HepG2 (cell line): ENCODE measurements at regions not wholly inside any gene's neighbourhood (a gene's known extent, or its start where the extent isn't known, plus 50 kb on each side); places are given as distances from the start of the nearest gene placed in this dataset.

ENCODE experiments used
- ATAC-seq: fragments of 200-7000 bp; cut with Tn5 transposase; 3 replicates; pipeline ENCODE4 v1.9.1; 2020; ENCODE audit warnings: mild to moderate bottlenecking, moderate library complexity
- BruUV-seq: library from RNA; stranded (reverse); fragments of 400-500 nt; replicated peaks from 2 replicates; lab custom pipeline; 2021; lab: Mats Ljungman, UMichigan
- CTCF ChIA-PET: fragments of 300-600 bp; formaldehyde crosslinking; extraction: SDS; loops from one replicate; lab custom pipeline; 2021; ENCODE audit warnings: low total read pairs, inconsistent platforms, low intra/inter-chr PET ratio; lab: Yijun Ruan, JAX
- POLR2A ChIA-PET: fragments of 350-600 bp; sonication (Branson Sonifier 250); formaldehyde crosslinking; loops from one replicate; lab custom pipeline; 2020; ENCODE audit warnings: antibody characterized with exemption, inconsistent platforms; lab: Yijun Ruan, JAX
- DNase-seq: peaks from one replicate; pipeline ENCODE4 v3.0.0-alpha.2; 2015; ENCODE audit warnings: low spot score
- FAIRE-seq: peaks from 3 replicates; lab custom pipeline; 2011; peaks lifted over from hg19 to GRCh38; lab: Jason Lieb, UNC
- H2AFZ ChIP-seq: one replicate; pipeline ENCODE4 v1.6.1; 2011; ENCODE audit warnings: low read length, inconsistent platforms
- H3K27ac ChIP-seq: fragments of 300-600 bp; 3 replicates; pipeline ENCODE4 v1.8.0; 2011; ENCODE audit warnings: mixed run types, mild to moderate bottlenecking, mixed read lengths, low read length, inconsistent platforms; ENCODE audit not compliant: insufficient read depth; ENCODE audit errors: extremely low read length
- H3K27me3 ChIP-seq, 2 experiments: fragments of 200-600 bp in 1 of 2; 2 replicates in 1 of 2; 3 replicates in 1 of 2; pipeline versions ENCODE4 v1.6.0 to v1.8.0; 2011; ENCODE audit warnings: low read length in 2 of 2, mild to moderate bottlenecking in 2 of 2, moderate library complexity in 2 of 2, inconsistent platforms in 1 of 2; ENCODE audit not compliant: insufficient read depth in 2 of 2, control insufficient read depth in 1 of 2
- H3K36me3 ChIP-seq, 2 experiments: fragments of 200-600 bp in 1 of 2; replicated peaks in 1 of 2; 2 replicates in 1 of 2; 3 replicates in 1 of 2; pipeline versions ENCODE4 v1.5.1 to v1.8.0; 2011; ENCODE audit warnings: low read length in 2 of 2, inconsistent platforms in 1 of 2; ENCODE audit not compliant: insufficient read depth in 2 of 2, control insufficient read depth in 1 of 2
- H3K4me1 ChIP-seq: 2 replicates; pipeline ENCODE4 v1.5.1; 2012; ENCODE audit warnings: low read length, inconsistent platforms; ENCODE audit not compliant: insufficient read depth
- H3K4me2 ChIP-seq: 2 replicates; pipeline ENCODE4 v1.6.0; 2011; ENCODE audit warnings: low read depth, low read length, inconsistent platforms
- H3K4me3 ChIP-seq, 3 experiments: fragments of 200-600 bp in 1 of 3; sonication (generic), shearing (Covaris generic) in 1 of 3; replicated peaks in 1 of 3; 2 replicates each; pipeline ENCODE4 v1.5.1; 2011 to 2016; ENCODE audit warnings: low read length in 3 of 3, inconsistent platforms in 2 of 3, low read depth in 2 of 3, mild to moderate bottlenecking in 2 of 3, control low read depth in 1 of 3, mixed read lengths in 1 of 3; ENCODE audit not compliant: insufficient read depth in 1 of 3
- H3K79me2 ChIP-seq: one replicate; pipeline ENCODE4 v1.6.1; 2011; ENCODE audit warnings: low read length, inconsistent platforms; ENCODE audit not compliant: insufficient read depth
- H3K9ac ChIP-seq: 2 replicates; pipeline ENCODE4 v1.6.0; 2011; ENCODE audit warnings: mild to moderate bottlenecking, low read depth, low read length, inconsistent platforms; ENCODE audit not compliant: insufficient read depth
- H3K9me3 ChIP-seq: 2 replicates; pipeline ENCODE4 v1.5.1; 2012; ENCODE audit warnings: mild to moderate bottlenecking, low read length
- H4K20me1 ChIP-seq: 2 replicates; pipeline ENCODE4 v1.6.0; 2011; ENCODE audit warnings: inconsistent platforms, mild to moderate bottlenecking, low read length, moderate library complexity; ENCODE audit not compliant: insufficient read depth
- CC2D1A ChIP-seq: sonication (generic); formaldehyde crosslinking; IDR thresholded peaks from 2 replicates; pipeline ENCODE4 v1.8.1; 2023; ENCODE audit warnings: mild to moderate bottlenecking, missing genetic modification reagents
- HES4 ChIP-seq: sonication (generic); formaldehyde crosslinking; IDR thresholded peaks from 2 replicates; pipeline ENCODE4 v1.9.0; 2021; ENCODE audit warnings: mild to moderate bottlenecking, missing genetic modification reagents, borderline replicate concordance
- MATR3 ChIP-seq: sonication (generic); formaldehyde crosslinking; IDR thresholded peaks from 2 replicates; pipeline ENCODE4 v1.4.0; 2020; ENCODE audit warnings: missing genetic modification reagents
- MED1 ChIP-seq: sonication (generic); formaldehyde crosslinking; IDR thresholded peaks from 2 replicates; pipeline ENCODE4 v1.4.0; 2020; ENCODE audit warnings: missing genetic modification reagents
- MIER3 ChIP-seq: IDR thresholded peaks from 2 replicates; pipeline ENCODE4 v1.6.1; 2016; ENCODE audit warnings: missing compliant biosample characterization, borderline replicate concordance
- POLR2AphosphoS2 ChIP-seq: IDR thresholded peaks from 2 replicates; pipeline ENCODE4 v1.6.1; 2011; ENCODE audit warnings: low read depth, low read length, improper control_type of control experiment
- TCF7L2 ChIP-seq: IDR thresholded peaks from 2 replicates; pipeline ENCODE4 v1.6.1; 2011; ENCODE audit warnings: mild to moderate bottlenecking, low read depth, low read length, moderate library complexity
- ZNF746 ChIP-seq: sonication (generic); formaldehyde crosslinking; IDR thresholded peaks from 2 replicates; pipeline ENCODE4 v1.8.0; 2022; ENCODE audit warnings: mild to moderate bottlenecking, missing genetic modification reagents
- ZNF777 ChIP-seq: sonication (generic); formaldehyde crosslinking; IDR thresholded peaks from 2 replicates; pipeline ENCODE4 v1.4.0; 2020; ENCODE audit warnings: missing genetic modification reagents
- ZNF839 ChIP-seq: sonication (generic); formaldehyde crosslinking; IDR thresholded peaks from 2 replicates; pipeline ENCODE4 v1.4.0; 2020; ENCODE audit warnings: missing genetic modification reagents, mild to moderate bottlenecking, borderline replicate concordance
- ZSCAN22 ChIP-seq: sonication (generic); formaldehyde crosslinking; IDR thresholded peaks from 2 replicates; pipeline ENCODE4 v1.4.0; 2020; ENCODE audit warnings: mild to moderate bottlenecking, missing genetic modification reagents
- WGBS: methylation state at CpG from one replicate; pipeline ENCODE4 v1.1.6; 2017; ENCODE audit warnings: low lambda C conversion rate; 5-methylcytosine and 5-hydroxymethylcytosine counted together
- in situ Hi-C: cut with HindIII; loops from 2 replicates; pipeline ENCODE4 v1.10.0; 2017; ENCODE audit warnings: low pct_unique_long_range_greater_than_20kb; ENCODE audit not compliant: extremely low pct_ligation_motif_present
- intact Hi-C: fragments of 100-400 bp; cut with micrococcal nuclease; formaldehyde crosslinking; loops from one replicate; pipeline ENCODE4 v1.10.0; 2022; ENCODE audit not compliant: unreplicated experiment
- TF ChIP-seq, protein P1 (sequence below): sonication (generic); formaldehyde crosslinking; IDR thresholded peaks from 2 replicates; pipeline ENCODE4 v1.8.1; 2023; ENCODE audit warnings: missing genetic modification reagents, mild to moderate bottlenecking, borderline replicate concordance
- TF ChIP-seq, protein P2 (sequence below): sonication (generic); formaldehyde crosslinking; IDR thresholded peaks from 2 replicates; pipeline ENCODE4 v1.5.0; 2020; ENCODE audit warnings: missing genetic modification reagents, mild to moderate bottlenecking, borderline replicate concordance
- TF ChIP-seq, protein P3 (sequence below): sonication (generic); formaldehyde crosslinking; IDR thresholded peaks from 2 replicates; pipeline ENCODE4 v1.5.1; 2020; ENCODE audit warnings: mild to moderate bottlenecking, missing genetic modification reagents, borderline replicate concordance
- TF ChIP-seq, protein P4 (sequence below): sonication (generic); formaldehyde crosslinking; IDR thresholded peaks from 2 replicates; pipeline ENCODE4 v1.4.0; 2020; ENCODE audit warnings: missing genetic modification reagents
- TF ChIP-seq, protein P5 (sequence below): sonication (generic); formaldehyde crosslinking; IDR thresholded peaks from 2 replicates; pipeline ENCODE4 v1.4.0; 2020; ENCODE audit warnings: missing genetic modification reagents
- TF ChIP-seq, protein P6 (sequence below): sonication (generic); formaldehyde crosslinking; IDR thresholded peaks from 2 replicates; pipeline ENCODE4 v1.4.0; 2020; ENCODE audit warnings: mild to moderate bottlenecking, missing genetic modification reagents

DNA sequence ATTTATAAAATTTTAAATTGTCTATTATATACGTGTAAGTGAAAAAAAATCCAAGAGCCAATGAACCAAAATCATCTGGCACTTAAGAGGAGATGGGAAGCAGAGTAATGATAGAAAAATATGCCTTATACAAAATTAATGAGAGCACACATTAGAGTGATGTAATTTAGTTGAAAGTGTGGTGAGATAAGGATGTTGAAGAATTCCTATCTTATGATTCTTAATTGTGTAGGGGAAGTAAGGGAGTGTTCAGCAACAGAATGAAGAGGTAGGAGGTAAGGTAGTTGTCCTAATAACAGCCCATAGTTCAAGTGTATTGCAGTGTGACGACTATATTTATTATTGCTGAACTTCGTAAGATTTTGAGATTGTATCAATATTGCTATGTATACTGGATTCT lies 843.4 kb upstream of the FLRT2 start:
- ChIA-PET CTCF (no interaction called here), POLR2A (no interaction called here)
- Histone ChIP-seq H3K9ac (no peak overlapping the region), H3K27me3 (no peaks in the 10 kb centered on the region), H3K9me3 (peaks cover 76% of the 10 kb centered on the region), H3K4me1 (no peaks in the 10 kb centered on the region), H3K4me2 (no peak overlapping the region), H3K79me2 (no peaks in the 10 kb centered on the region), H3K36me3 (no peaks in the 10 kb centered on the region), H3K27ac (no peak overlapping the region), H3K4me3 (no peak overlapping the region), H4K20me1 (no peaks in the 10 kb centered on the region), H2AFZ (no peak overlapping the region)
- ATAC-seq (no peak), DNase-seq (no peak), FAIRE-seq (no peak)
- in situ Hi-C loops (no loop called here), intact Hi-C loops (no loop called here)
- WGBS, result 14% methylated on average over 3 of the region's 3 CpGs
- no TSS peak for BruUV-seq
- no peak for TF ChIP-seq ZNF839 (CRISPR knock-in tag)
- TF ChIP-seq TCF7L2, result no peak
- TF ChIP-seq HES4, result no peak
- TF ChIP-seq, protein P1, sequence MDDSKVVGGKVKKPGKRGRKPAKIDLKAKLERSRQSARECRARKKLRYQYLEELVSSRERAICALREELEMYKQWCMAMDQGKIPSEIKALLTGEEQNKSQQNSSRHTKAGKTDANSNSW (CRISPR knock-in tag), result no peak
- no peak for TF ChIP-seq MATR3
- TF ChIP-seq, protein P2, sequence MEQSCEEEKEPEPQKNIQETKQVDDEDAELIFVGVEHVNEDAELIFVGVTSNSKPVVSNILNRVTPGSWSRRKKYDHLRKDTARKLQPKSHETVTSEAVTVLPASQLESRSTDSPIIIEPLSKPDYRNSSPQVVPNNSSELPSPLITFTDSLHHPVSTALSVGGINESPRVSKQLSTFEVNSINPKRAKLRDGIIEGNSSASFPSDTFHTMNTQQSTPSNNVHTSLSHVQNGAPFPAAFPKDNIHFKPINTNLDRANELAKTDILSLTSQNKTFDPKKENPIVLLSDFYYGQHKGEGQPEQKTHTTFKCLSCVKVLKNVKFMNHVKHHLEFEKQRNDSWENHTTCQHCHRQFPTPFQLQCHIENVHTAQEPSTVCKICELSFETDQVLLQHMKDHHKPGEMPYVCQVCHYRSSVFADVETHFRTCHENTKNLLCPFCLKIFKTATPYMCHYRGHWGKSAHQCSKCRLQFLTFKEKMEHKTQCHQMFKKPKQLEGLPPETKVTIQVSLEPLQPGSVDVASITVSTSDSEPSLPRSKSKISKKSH (CRISPR knock-in tag), result no peak
- TF ChIP-seq ZNF746, result no peak
- no peak for TF ChIP-seq ZSCAN22
- TF ChIP-seq, protein P3, sequence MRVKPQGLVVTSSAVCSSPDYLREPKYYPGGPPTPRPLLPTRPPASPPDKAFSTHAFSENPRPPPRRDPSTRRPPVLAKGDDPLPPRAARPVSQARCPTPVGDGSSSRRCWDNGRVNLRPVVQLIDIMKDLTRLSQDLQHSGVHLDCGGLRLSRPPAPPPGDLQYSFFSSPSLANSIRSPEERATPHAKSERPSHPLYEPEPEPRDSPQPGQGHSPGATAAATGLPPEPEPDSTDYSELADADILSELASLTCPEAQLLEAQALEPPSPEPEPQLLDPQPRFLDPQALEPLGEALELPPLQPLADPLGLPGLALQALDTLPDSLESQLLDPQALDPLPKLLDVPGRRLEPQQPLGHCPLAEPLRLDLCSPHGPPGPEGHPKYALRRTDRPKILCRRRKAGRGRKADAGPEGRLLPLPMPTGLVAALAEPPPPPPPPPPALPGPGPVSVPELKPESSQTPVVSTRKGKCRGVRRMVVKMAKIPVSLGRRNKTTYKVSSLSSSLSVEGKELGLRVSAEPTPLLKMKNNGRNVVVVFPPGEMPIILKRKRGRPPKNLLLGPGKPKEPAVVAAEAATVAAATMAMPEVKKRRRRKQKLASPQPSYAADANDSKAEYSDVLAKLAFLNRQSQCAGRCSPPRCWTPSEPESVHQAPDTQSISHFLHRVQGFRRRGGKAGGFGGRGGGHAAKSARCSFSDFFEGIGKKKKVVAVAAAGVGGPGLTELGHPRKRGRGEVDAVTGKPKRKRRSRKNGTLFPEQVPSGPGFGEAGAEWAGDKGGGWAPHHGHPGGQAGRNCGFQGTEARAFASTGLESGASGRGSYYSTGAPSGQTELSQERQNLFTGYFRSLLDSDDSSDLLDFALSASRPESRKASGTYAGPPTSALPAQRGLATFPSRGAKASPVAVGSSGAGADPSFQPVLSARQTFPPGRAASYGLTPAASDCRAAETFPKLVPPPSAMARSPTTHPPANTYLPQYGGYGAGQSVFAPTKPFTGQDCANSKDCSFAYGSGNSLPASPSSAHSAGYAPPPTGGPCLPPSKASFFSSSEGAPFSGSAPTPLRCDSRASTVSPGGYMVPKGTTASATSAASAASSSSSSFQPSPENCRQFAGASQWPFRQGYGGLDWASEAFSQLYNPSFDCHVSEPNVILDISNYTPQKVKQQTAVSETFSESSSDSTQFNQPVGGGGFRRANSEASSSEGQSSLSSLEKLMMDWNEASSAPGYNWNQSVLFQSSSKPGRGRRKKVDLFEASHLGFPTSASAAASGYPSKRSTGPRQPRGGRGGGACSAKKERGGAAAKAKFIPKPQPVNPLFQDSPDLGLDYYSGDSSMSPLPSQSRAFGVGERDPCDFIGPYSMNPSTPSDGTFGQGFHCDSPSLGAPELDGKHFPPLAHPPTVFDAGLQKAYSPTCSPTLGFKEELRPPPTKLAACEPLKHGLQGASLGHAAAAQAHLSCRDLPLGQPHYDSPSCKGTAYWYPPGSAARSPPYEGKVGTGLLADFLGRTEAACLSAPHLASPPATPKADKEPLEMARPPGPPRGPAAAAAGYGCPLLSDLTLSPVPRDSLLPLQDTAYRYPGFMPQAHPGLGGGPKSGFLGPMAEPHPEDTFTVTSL (CRISPR knock-in tag), result no peak
- no peak for TF ChIP-seq MIER3
- TF ChIP-seq, protein P4, sequence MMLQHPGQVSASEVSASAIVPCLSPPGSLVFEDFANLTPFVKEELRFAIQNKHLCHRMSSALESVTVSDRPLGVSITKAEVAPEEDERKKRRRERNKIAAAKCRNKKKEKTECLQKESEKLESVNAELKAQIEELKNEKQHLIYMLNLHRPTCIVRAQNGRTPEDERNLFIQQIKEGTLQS, result no peak
- no peak for TF ChIP-seq POLR2AphosphoS2
- no peak for TF ChIP-seq MED1
- TF ChIP-seq, protein P5, sequence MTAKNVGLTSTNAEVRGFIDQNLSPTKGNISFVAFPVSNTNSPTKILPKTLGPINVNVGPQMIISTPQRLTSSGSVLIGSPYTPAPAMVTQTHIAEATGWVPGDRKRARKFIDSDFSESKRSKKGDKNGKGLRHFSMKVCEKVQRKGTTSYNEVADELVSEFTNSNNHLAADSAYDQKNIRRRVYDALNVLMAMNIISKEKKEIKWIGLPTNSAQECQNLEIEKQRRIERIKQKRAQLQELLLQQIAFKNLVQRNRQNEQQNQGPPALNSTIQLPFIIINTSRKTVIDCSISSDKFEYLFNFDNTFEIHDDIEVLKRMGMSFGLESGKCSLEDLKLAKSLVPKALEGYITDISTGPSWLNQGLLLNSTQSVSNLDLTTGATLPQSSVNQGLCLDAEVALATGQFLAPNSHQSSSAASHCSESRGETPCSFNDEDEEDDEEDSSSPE (CRISPR knock-in tag), result no peak
- TF ChIP-seq, protein P6, sequence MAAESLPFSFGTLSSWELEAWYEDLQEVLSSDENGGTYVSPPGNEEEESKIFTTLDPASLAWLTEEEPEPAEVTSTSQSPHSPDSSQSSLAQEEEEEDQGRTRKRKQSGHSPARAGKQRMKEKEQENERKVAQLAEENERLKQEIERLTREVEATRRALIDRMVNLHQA (CRISPR knock-in tag), result no peak
- TF ChIP-seq ZNF777 (CRISPR knock-in tag), result no peak
- TF ChIP-seq CC2D1A (CRISPR knock-in tag), result no peak
